Epithelial cell of proximal tubule (primary cell): ENCODE measurements at regions not wholly inside any gene's neighbourhood (a gene's known extent, or its start where the extent isn't known, plus 50 kb on each side); places are given as distances from the start of the nearest gene placed in this dataset.

Experiments used
- DNase-seq: peaks from one replicate; pipeline ENCODE4 v3.0.0-alpha.2; 2011; ENCODE audit warnings: low read depth
- H3K4me3 ChIP-seq: 2 replicates; pipeline ENCODE4 v1.5.1; 2011; ENCODE audit warnings: low read depth, mild to moderate bottlenecking, low read length
- TF ChIP-seq, protein P1 (sequence below): conservative IDR thresholded peaks from 2 replicates; pipeline ENCODE4 v1.5.1; 2012; ENCODE audit warnings: low read depth, mild to moderate bottlenecking, low read length

DNA sequence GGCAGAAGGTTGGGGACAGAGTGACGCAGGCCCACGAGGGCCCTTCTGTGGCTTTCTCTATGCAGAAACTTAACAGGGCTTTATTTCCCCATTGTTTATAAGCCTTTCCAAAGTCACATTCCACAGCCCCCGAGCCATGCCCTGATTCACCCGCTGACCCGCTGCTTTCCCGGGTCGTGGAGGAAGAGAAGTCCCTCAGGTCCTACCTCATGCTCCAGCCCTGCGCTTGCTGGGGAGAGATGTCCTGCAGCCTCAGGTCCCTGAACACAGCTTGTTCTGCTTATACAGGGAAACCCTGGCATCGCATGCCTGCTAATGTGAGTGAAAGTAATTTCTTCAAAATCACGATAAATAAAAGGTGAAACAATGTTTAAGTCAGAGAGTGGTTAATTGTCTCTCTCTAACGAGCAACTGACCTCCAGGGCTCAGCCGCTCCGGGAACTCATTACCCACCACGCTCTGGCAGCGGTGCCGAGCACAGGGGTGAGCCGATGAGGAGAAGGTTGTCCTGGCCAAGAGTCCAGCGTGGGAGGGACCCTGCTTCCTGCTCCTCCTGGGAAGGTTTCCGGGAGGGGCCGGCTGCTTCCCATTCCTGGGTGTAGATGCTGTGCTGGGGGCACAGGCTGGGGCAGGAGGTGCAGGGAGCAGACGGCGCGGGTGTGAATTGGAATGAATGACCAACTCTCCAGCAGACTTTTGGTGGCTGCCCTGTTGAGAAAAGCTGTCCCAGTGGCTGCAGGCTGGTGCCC is 595.2 kb downstream of the BRD1 start:
- TF ChIP-seq, protein P1, sequence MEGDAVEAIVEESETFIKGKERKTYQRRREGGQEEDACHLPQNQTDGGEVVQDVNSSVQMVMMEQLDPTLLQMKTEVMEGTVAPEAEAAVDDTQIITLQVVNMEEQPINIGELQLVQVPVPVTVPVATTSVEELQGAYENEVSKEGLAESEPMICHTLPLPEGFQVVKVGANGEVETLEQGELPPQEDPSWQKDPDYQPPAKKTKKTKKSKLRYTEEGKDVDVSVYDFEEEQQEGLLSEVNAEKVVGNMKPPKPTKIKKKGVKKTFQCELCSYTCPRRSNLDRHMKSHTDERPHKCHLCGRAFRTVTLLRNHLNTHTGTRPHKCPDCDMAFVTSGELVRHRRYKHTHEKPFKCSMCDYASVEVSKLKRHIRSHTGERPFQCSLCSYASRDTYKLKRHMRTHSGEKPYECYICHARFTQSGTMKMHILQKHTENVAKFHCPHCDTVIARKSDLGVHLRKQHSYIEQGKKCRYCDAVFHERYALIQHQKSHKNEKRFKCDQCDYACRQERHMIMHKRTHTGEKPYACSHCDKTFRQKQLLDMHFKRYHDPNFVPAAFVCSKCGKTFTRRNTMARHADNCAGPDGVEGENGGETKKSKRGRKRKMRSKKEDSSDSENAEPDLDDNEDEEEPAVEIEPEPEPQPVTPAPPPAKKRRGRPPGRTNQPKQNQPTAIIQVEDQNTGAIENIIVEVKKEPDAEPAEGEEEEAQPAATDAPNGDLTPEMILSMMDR: no peak
- no peak for DNase-seq
- no peak overlapping the region for H3K4me3 ChIP-seq

DNA sequence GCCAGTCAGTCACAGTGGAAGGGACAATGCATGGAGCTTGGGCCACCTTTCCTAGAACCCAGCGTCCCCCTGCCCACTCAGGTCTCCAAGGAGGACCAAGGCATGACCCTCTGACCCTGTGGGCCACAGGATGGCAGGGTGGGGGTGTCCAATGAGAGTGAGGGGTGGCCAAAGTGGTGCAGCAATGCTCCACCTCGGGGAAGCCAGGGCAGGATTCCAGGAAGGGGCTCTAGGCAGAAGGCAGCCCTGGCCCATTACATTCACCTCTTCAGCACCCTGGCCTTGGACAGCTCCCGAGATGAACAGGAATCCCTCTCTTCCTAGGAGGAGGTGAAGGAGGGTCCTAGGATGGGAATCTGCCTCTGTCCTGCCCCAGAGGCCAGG is 597.5 kb downstream of the BRD1 start:
- no peak for DNase-seq
- TF ChIP-seq, protein P1: no peak
- H3K4me3 ChIP-seq: no peak overlapping the region

DNA sequence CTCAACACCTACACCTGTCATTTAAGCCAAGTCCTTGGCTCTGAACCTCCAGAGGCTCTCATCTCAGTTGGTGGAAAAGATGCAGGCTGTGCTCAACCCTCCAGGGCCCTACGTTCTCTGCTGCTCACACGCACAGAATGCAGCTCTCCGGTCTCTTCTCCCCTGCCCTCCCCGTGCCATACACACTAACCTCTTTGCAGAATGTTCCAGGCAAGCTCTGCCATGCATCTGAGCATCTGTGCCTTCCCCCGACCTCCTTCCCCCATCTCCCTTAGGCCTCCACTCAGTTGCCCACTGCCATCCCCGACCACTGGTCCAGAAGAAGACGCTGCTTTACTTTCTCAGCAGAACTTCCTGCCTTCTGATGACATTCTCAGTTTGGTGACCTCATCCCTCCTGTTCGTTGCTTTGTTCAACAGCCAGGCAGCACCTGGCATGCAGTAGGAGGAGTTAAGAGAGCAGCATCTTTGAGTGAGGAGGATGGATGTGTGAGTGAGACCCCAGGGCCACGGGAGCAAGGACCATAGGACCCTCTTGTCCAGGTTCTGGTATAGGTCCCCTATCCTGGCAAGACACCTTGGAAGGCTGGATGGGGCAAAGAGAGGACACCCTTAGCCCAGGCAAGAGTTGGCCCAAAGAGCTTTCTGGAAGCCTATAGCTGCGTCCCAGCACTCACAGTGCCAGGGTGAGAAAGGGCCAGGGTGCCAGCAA is 598.0 kb downstream of the BRD1 start:
- no peak overlapping the region for H3K4me3 ChIP-seq
- TF ChIP-seq, protein P1: no peak
- DNase-seq: no peak

DNA sequence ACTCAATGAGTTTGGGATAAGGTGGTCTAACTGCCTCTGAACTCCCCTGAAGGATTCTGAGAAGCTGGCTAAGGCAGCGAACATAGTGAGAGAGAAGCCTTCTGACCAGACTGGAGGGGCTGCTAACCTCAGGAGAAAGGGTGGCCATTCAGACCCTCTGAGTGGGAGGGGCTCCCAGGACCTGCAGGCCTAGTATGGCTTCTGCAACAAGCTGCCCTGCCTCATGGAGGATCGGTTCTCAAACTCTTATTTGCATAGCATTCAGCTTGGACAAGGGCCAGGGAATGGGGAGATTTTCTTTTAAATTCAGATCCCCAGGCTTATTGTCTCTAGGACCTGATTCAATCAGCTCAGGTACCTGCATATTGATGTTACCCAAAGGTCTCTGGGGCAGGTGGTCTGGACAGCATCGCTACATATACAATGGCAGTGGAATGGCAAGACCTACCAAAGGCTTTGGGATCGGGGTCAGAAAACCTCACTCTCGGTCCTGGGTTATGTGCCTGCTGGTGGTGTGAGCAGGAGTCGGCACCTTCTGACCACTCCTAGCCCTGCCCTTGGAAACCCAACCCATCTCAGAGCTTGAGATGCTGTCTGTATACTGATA is 599.1 kb downstream of the BRD1 start:
- TF ChIP-seq, protein P1: no peak
- H3K4me3 ChIP-seq: no peak overlapping the region
- no peak for DNase-seq

DNA sequence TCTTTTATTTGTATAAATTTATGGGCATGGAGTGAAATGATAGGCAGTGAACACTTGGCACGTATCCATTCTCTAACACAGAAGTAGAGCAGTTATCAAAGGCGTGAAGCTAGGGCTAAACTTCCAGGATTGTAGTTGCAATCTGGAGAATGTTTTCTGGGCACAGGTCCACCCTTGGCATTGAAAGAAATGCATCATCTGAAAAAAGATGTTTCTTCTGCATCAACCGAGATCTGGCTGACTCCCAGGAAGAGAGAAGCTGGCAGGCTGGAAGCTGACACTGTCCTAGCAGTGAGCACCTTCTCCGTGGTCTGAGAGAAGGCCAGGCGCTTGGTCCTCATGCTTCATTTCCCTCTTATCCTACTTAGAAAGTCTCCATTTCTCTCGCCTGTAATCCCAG is 600.0 kb downstream of the BRD1 start:
- H3K4me3 ChIP-seq: no peak overlapping the region
- no peak for DNase-seq
- TF ChIP-seq, protein P1: no peak

DNA sequence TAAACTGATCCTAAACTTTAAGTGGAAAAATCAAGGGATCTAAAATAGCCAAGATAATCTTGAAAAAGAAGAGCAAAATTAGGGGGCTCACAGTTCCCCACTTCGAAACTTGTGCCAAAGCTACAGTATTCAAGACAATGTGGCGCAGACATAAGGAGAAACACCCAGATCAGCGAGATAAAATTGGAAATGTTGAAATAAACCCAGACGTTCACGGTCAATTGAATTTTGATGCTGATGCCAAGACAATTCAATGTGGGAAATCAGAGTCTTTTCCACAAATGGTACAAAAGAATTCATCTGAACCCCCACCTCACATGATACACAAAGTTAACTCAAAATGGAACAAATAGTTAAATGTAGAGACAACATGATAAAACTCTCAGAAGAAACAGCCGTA is 601.6 kb downstream of the BRD1 start:
- DNase-seq: no peak
- TF ChIP-seq, protein P1: no peak
- no peak overlapping the region for H3K4me3 ChIP-seq

DNA sequence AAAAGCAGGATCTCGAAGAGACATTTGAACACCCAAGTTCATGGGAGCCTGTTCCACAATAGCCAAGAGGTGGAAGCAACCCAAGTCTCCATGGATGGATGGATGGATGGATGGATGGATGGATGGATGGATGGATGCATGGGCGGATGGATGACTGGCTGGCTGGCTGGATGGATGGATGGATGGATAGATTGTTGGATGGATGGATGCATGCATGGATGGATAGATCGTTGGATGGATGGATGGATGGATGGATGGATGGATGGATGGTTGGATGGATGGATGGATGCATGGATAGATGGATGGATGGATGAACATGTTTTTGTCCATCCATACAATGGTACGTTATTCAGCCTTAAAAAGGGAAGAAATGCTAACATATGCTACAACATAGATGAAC is 603.4 kb downstream of the BRD1 start:
- TF ChIP-seq, protein P1: no peak
- no peak for DNase-seq
- no peak overlapping the region for H3K4me3 ChIP-seq
